Activated CD4-positive, alpha-beta T cell treated with anti-CD3 and anti-CD28 coated beads for 1 hour (primary cell): ENCODE measurements at regions not wholly inside any gene's neighbourhood (a gene's known extent, or its start where the extent isn't known, plus 50 kb on each side); places are given as distances from the start of the nearest gene placed in this dataset.

ENCODE experiments used
- DNase-seq: peaks from one replicate; pipeline ENCODE4 v3.0.0-alpha.2; 2020

- DNase-seq, result no peak
Measured at GRCh38 chr19:31670931-31671330, 321.7 kb upstream of the TSHZ3 start.

GRCh38 chr19:31671411-31672035 is 322.3 kb upstream of the TSHZ3 start:
- DNase-seq, result no peak

- DNase-seq, result no peak
Measured at GRCh38 chr19:31674503-31675192, 325.4 kb upstream of the TSHZ3 start.

- DNase-seq, result no peak
Measured at GRCh38 chr19:31675193-31675913, 326.1 kb upstream of the TSHZ3 start.

GRCh38 chr19:31676271-31677004 is 327.2 kb upstream of the TSHZ3 start:
- DNase-seq, result no peak

- no peak for DNase-seq
Measured at GRCh38 chr19:31678421-31678820, 329.2 kb upstream of the TSHZ3 start.

- no peak for DNase-seq
Measured at GRCh38 chr19:31681121-31681520, 331.9 kb upstream of the TSHZ3 start.

GRCh38 chr19:31693131-31693932 is 344.1 kb upstream of the TSHZ3 start:
- DNase-seq, result no peak

- DNase-seq, result no peak
Measured at GRCh38 chr19:31693933-31694269, 344.7 kb upstream of the TSHZ3 start.

GRCh38 chr19:31694761-31695160 is 345.5 kb upstream of the TSHZ3 start:
- DNase-seq, result no peak

GRCh38 chr19:31699421-31699820 is 350.2 kb upstream of the TSHZ3 start:
- DNase-seq, result no peak

- DNase-seq, result no peak
Measured at GRCh38 chr19:31701146-31701545, 351.9 kb upstream of the TSHZ3 start.

- DNase-seq, result no peak
Measured at GRCh38 chr19:31705656-31706055, 356.4 kb upstream of the TSHZ3 start.

- DNase-seq, result no peak
Measured at GRCh38 chr19:31706131-31706530, 356.9 kb upstream of the TSHZ3 start.

- no peak for DNase-seq
Measured at GRCh38 chr19:31706691-31707620, 357.7 kb upstream of the TSHZ3 start.

GRCh38 chr19:31708520-31708919 is 359.3 kb upstream of the TSHZ3 start:
- DNase-seq, result no peak

- no peak for DNase-seq
Measured at GRCh38 chr19:31709476-31709875, 360.2 kb upstream of the TSHZ3 start.

GRCh38 chr19:31715249-31715945 is 366.2 kb upstream of the TSHZ3 start:
- DNase-seq, result no peak

- no peak for DNase-seq
Measured at GRCh38 chr19:31716826-31717225, 367.6 kb upstream of the TSHZ3 start.

GRCh38 chr19:31717269-31717923 is 368.2 kb upstream of the TSHZ3 start:
- DNase-seq, result no peak
